K562 (cell line): ENCODE measurements at regions not wholly inside any gene's neighbourhood (a gene's known extent, or its start where the extent isn't known, plus 50 kb on each side); places are given as distances from the start of the nearest gene placed in this dataset.

ENCODE experiments used
- CBX5 ChIP-seq: IDR thresholded peaks from 2 replicates; pipeline ENCODE4 v1.6.1; 2014; ENCODE audit warnings: low read depth, borderline replicate concordance
- CREB1 ChIP-seq, 2 experiments: sonication (generic) in 1 of 2; formaldehyde crosslinking in 1 of 2; IDR thresholded peaks; 2 replicates each; pipeline versions ENCODE4 v1.6.1 to v1.8.0; 2012 to 2022; ENCODE audit warnings: inconsistent platforms in 1 of 2, mild to moderate bottlenecking in 1 of 2, missing genetic modification reagents in 1 of 2, moderate library complexity in 1 of 2
- FOSL1 ChIP-seq: fragments of 200-800 bp; sonication (Bioruptor generic); conservative IDR thresholded peaks from 2 replicates; pipeline ENCODE4 v1.6.1; 2016; ENCODE audit warnings: missing genetic modification characterization, missing compliant biosample characterization
- GABPA ChIP-seq: fragments of 200-800 bp; sonication (Bioruptor generic); conservative IDR thresholded peaks from 2 replicates; pipeline ENCODE4 v1.6.1; 2016; ENCODE audit warnings: low read depth, missing genetic modification characterization, missing compliant biosample characterization
- HNRNPH1 ChIP-seq: fragments of 200-400 bp; formaldehyde crosslinking; optimal IDR thresholded peaks from 2 replicates; pipeline ENCODE3; 2017; ENCODE audit warnings: low read depth, mild to moderate bottlenecking, low read length, moderate library complexity
- MAFG ChIP-seq: fragments of 450-650 bp; conservative IDR thresholded peaks from 2 replicates; pipeline ENCODE4 v1.6.1; 2016; ENCODE audit warnings: missing genetic modification characterization, missing compliant biosample characterization
- NFIX ChIP-seq: fragments of 250-450 bp; sonication (Bioruptor Pico); IDR thresholded peaks from 2 replicates; pipeline ENCODE4 v1.4.0; 2020; ENCODE audit warnings: low read depth, mild to moderate bottlenecking, moderate library complexity
- TCF3 ChIP-seq: sonication (generic); formaldehyde crosslinking; IDR thresholded peaks from 2 replicates; pipeline ENCODE4 v1.4.0; 2020; ENCODE audit warnings: mild to moderate bottlenecking, missing genetic modification reagents
- TEAD4 ChIP-seq, 2 experiments: sonication (generic) in 1 of 2; formaldehyde crosslinking in 1 of 2; IDR thresholded peaks; 2 replicates each; pipeline versions ENCODE4 v1.6.1 to v1.8.0; 2012 to 2022; ENCODE audit warnings: borderline replicate concordance in 1 of 2, inconsistent platforms in 1 of 2, low read length in 1 of 2, mild to moderate bottlenecking in 1 of 2, missing genetic modification reagents in 1 of 2
- ZNF146 ChIP-seq: IDR thresholded peaks from one replicate; pipeline ENCODE4 v1.6.1; 2018; ENCODE audit warnings: missing compliant biosample characterization; ENCODE audit not compliant: unreplicated experiment
- ZNF431 ChIP-seq: sonication (generic); formaldehyde crosslinking; IDR thresholded peaks from 2 replicates; pipeline ENCODE4 v1.8.0; 2022; ENCODE audit warnings: mild to moderate bottlenecking, missing genetic modification reagents
- ZNF699 ChIP-seq: fragments of 250-450 bp; sonication (Bioruptor Pico); IDR thresholded peaks from 2 replicates; pipeline ENCODE4 v1.8.0; 2021; ENCODE audit warnings: mild to moderate bottlenecking, moderate library complexity; ENCODE audit not compliant: insufficient replicate concordance
- TF ChIP-seq, protein P1 (sequence below), 2 experiments: fragments of 450-650 bp; IDR thresholded peaks; 2 replicates each; pipeline ENCODE4 v1.6.1; 2016
- TF ChIP-seq, protein P2 (sequence below): sonication (generic); formaldehyde crosslinking; IDR thresholded peaks from 2 replicates; pipeline ENCODE4 v1.8.0; 2022; ENCODE audit warnings: mild to moderate bottlenecking, missing genetic modification reagents
- TF ChIP-seq, protein P3 (sequence below): fragments of 200-800 bp; sonication (Bioruptor generic); IDR thresholded peaks from 2 replicates; pipeline ENCODE4 v1.6.1; 2017; ENCODE audit warnings: missing genetic modification characterization, missing compliant biosample characterization
- TF ChIP-seq, protein P4 (sequence below): fragments of 250-450 bp; sonication (Bioruptor Pico); IDR thresholded peaks from 2 replicates; pipeline ENCODE4 v1.4.0; 2020; ENCODE audit warnings: mild to moderate bottlenecking, moderate library complexity, borderline replicate concordance
- TF ChIP-seq, protein P5 (sequence below), 2 experiments: fragments of 150-350 bp in 1 of 2; IDR thresholded peaks; 2 replicates each; pipeline ENCODE4 v1.6.1; 2012 to 2016; ENCODE audit warnings: low read depth in 2 of 2, low read length in 2 of 2, mild to moderate bottlenecking in 1 of 2, moderate library complexity in 1 of 2

DNA sequence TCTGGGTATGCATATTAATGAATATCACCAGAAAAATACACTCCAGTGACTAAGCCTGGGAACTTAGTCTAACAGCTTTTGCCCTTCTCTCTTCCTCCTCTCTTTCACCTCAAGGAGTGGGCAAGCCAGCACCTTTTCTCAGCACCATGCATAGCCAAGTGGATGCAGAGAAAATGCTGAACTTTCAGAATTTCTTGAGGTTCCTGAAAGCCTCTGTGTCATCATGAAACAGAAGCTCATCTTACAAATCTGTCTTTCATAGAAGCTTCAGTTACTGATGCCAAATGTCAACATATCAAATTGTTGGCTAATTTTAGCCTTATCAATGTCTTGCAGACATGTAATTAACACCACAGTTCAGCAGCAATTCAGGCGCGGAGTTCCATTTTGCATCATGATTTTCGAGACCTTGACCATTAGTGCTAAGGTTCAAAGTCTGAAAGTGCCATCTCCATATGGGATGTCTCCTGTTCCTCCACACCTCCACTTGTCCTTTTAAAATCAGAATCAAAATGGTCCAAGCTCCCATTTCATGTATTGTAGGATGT is 51.1 kb upstream of the RPH3A start (continued):
- TF ChIP-seq, protein P1, sequence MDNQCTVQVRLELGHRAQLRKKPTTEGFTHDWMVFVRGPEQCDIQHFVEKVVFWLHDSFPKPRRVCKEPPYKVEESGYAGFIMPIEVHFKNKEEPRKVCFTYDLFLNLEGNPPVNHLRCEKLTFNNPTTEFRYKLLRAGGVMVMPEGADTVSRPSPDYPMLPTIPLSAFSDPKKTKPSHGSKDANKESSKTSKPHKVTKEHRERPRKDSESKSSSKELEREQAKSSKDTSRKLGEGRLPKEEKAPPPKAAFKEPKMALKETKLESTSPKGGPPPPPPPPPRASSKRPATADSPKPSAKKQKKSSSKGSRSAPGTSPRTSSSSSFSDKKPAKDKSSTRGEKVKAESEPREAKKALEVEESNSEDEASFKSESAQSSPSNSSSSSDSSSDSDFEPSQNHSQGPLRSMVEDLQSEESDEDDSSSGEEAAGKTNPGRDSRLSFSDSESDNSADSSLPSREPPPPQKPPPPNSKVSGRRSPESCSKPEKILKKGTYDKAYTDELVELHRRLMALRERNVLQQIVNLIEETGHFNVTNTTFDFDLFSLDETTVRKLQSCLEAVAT (IDR thresholded peaks at IDR 0.05) = no peak
- TF ChIP-seq ZNF146 (CRISPR knock-in tag) (no peak), MAFG (peak; percentile 70), GABPA (tag) (no peak), FOSL1 (tag) (no peak), HNRNPH1 (no peak), TEAD4 (IDR thresholded peaks at IDR 0.05; ENCODE audit: low read length) (peak; percentile 59), TEAD4 (CRISPR knock-in tag; IDR thresholded peaks at IDR 0.05; ENCODE audit: borderline replicate concordance) (no peak), CREB1 (IDR thresholded peaks at IDR 0.05) (no peak), CREB1 (CRISPR knock-in tag; IDR thresholded peaks at IDR 0.05) (no peak), ZNF431 (CRISPR knock-in tag) (no peak), ZNF699 (CRISPR knock-in tag) (no peak), TCF3 (peak; percentile 82), CBX5 (no peak), NFIX (CRISPR knock-in tag) (no peak)
- TF ChIP-seq, protein P2, sequence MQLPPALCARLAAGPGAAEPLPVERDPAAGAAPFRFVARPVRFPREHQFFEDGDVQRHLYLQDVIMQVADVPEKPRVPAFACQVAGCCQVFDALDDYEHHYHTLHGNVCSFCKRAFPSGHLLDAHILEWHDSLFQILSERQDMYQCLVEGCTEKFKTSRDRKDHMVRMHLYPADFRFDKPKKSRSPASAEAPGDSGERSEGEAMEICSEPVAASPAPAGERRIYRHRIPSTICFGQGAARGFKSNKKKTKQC (CRISPR knock-in tag) = no peak
- TF ChIP-seq, protein P3, sequence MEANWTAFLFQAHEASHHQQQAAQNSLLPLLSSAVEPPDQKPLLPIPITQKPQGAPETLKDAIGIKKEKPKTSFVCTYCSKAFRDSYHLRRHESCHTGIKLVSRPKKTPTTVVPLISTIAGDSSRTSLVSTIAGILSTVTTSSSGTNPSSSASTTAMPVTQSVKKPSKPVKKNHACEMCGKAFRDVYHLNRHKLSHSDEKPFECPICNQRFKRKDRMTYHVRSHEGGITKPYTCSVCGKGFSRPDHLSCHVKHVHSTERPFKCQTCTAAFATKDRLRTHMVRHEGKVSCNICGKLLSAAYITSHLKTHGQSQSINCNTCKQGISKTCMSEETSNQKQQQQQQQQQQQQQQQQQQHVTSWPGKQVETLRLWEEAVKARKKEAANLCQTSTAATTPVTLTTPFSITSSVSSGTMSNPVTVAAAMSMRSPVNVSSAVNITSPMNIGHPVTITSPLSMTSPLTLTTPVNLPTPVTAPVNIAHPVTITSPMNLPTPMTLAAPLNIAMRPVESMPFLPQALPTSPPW (CRISPR knock-in tag) = no peak
- TF ChIP-seq, protein P4, sequence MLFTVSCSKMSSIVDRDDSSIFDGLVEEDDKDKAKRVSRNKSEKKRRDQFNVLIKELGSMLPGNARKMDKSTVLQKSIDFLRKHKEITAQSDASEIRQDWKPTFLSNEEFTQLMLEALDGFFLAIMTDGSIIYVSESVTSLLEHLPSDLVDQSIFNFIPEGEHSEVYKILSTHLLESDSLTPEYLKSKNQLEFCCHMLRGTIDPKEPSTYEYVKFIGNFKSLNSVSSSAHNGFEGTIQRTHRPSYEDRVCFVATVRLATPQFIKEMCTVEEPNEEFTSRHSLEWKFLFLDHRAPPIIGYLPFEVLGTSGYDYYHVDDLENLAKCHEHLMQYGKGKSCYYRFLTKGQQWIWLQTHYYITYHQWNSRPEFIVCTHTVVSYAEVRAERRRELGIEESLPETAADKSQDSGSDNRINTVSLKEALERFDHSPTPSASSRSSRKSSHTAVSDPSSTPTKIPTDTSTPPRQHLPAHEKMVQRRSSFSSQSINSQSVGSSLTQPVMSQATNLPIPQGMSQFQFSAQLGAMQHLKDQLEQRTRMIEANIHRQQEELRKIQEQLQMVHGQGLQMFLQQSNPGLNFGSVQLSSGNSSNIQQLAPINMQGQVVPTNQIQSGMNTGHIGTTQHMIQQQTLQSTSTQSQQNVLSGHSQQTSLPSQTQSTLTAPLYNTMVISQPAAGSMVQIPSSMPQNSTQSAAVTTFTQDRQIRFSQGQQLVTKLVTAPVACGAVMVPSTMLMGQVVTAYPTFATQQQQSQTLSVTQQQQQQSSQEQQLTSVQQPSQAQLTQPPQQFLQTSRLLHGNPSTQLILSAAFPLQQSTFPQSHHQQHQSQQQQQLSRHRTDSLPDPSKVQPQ (CRISPR knock-in tag) = no peak
- TF ChIP-seq, protein P5, sequence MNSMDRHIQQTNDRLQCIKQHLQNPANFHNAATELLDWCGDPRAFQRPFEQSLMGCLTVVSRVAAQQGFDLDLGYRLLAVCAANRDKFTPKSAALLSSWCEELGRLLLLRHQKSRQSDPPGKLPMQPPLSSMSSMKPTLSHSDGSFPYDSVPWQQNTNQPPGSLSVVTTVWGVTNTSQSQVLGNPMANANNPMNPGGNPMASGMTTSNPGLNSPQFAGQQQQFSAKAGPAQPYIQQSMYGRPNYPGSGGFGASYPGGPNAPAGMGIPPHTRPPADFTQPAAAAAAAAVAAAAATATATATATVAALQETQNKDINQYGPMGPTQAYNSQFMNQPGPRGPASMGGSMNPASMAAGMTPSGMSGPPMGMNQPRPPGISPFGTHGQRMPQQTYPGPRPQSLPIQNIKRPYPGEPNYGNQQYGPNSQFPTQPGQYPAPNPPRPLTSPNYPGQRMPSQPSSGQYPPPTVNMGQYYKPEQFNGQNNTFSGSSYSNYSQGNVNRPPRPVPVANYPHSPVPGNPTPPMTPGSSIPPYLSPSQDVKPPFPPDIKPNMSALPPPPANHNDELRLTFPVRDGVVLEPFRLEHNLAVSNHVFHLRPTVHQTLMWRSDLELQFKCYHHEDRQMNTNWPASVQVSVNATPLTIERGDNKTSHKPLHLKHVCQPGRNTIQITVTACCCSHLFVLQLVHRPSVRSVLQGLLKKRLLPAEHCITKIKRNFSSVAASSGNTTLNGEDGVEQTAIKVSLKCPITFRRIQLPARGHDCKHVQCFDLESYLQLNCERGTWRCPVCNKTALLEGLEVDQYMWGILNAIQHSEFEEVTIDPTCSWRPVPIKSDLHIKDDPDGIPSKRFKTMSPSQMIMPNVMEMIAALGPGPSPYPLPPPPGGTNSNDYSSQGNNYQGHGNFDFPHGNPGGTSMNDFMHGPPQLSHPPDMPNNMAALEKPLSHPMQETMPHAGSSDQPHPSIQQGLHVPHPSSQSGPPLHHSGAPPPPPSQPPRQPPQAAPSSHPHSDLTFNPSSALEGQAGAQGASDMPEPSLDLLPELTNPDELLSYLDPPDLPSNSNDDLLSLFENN (IDR thresholded peaks at IDR 0.05; ENCODE audit: low read depth in 2 of 2, low read length in 2 of 2) = no peak
